NB4 (cell line): ENCODE measurements at regions not wholly inside any gene's neighbourhood (a gene's known extent, or its start where the extent isn't known, plus 50 kb on each side); places are given as distances from the start of the nearest gene placed in this dataset.

Experiments
- DNase-seq: peaks from one replicate; pipeline ENCODE4 v3.0.0; 2010; ENCODE audit warnings: low read depth
- H3K4me3 ChIP-seq: one replicate; pipeline ENCODE4 v1.5.1; 2011; ENCODE audit warnings: mild to moderate bottlenecking, low read depth, low read length, moderate library complexity
- CTCF ChIP-seq: IDR thresholded peaks from one replicate; pipeline ENCODE4 v1.5.1; 2012; ENCODE audit warnings: low read depth, low read length
- MAX ChIP-seq: IDR thresholded peaks from 2 replicates; pipeline ENCODE4 v1.6.1; 2011; ENCODE audit warnings: low read depth, low read length
- MYC ChIP-seq: IDR thresholded peaks from 2 replicates; pipeline ENCODE4 v1.6.1; 2011; ENCODE audit warnings: low read depth, low read length
- POLR2A ChIP-seq: IDR thresholded peaks from 2 replicates; pipeline ENCODE4 v1.6.1; 2011; ENCODE audit warnings: mild to moderate bottlenecking; ENCODE audit not compliant: insufficient read length; ENCODE audit errors: extremely low read depth

- no peak for DNase-seq
- TF ChIP-seq CTCF (no peak), POLR2A (no peak), MYC (no peak), MAX (no peak)
- H3K4me3 ChIP-seq: no peak overlapping the region
These were observed 221.0 kb downstream of the ADAM29 start for GRCh38 chr4:175139205-175139604.

- TF ChIP-seq CTCF: no peak
- no peak for TF ChIP-seq MYC
- TF ChIP-seq POLR2A: no peak
- TF ChIP-seq MAX: no peak
- DNase-seq: no peak
- H3K4me3 ChIP-seq: no peak overlapping the region
These were observed 225.0 kb downstream of the ADAM29 start for GRCh38 chr4:175143116-175143515.

GRCh38 chr4:175146799-175147198 is 228.6 kb downstream of the ADAM29 start:
- no peak overlapping the region for H3K4me3 ChIP-seq
- no peak for DNase-seq
- TF ChIP-seq CTCF: no peak
- TF ChIP-seq MAX: no peak
- no peak for TF ChIP-seq MYC
- TF ChIP-seq POLR2A: no peak

GRCh38 chr4:175147233-175147632 is 229.1 kb downstream of the ADAM29 start:
- no peak for DNase-seq
- no peak overlapping the region for H3K4me3 ChIP-seq
- TF ChIP-seq CTCF (no peak), MYC (no peak), POLR2A (no peak), MAX (no peak)

GRCh38 chr4:175166020-175166419 is 247.9 kb downstream of the ADAM29 start:
- TF ChIP-seq CTCF: no peak
- DNase-seq: no peak
- H3K4me3 ChIP-seq: no peak overlapping the region

GRCh38 chr4:175176710-175177109 is 258.6 kb downstream of the ADAM29 start:
- no peak overlapping the region for H3K4me3 ChIP-seq
- TF ChIP-seq CTCF: no peak
- no peak for TF ChIP-seq MAX
- no peak for TF ChIP-seq POLR2A
- TF ChIP-seq MYC: no peak

More at GRCh38 chr4:175176710-175177109, 258.6 kb downstream of the ADAM29 start:
- no peak for DNase-seq
